Hepatic stellate cell (primary cell): ENCODE measurements at regions not wholly inside any gene's neighbourhood (a gene's known extent, or its start where the extent isn't known, plus 50 kb on each side); places are given as distances from the start of the nearest gene placed in this dataset.

Experiments
- DNase-seq: peaks from one replicate; pipeline ENCODE4 v3.0.0; 2011; ENCODE audit warnings: low spot score

DNA sequence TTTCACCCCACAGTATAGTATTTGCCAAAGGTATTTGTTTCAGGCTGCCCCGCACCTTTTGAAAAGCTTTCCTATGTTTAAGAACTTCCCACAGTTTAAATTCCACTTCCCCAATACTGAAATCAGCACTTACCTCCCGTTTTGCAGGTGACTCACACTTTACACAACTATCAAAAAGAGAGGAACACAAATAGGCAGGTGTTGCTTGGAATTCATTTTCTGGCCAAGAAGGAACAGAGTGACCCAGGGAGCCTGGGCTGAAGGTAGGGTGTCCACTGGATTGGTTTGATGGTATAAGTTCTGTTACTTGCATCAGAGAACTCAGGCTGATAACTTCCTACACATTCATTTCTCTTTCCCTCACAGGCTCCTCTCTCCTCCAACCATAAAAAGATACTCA is 60.1 kb upstream of the SLC30A5 start:
- DNase-seq: no peak

DNA sequence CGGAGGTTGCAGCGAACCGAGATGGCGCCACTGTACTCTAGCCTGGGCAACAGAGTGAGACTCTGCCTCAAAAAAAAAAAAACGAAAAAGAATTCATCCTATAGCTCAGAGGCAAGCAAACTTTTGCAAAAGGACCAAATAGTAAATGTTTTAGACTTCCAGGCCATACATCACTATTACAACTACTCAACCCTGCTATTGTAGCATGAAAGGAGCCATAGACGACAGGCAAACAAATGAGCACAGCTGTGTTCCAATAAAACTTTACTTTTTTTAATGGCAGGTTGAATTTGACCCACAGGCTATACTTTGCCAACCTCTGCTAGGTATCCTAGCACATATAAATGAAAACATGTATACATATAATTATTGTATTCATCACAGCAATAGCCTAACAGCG is 58.9 kb upstream of the SLC30A5 start:
- DNase-seq: no peak

DNA sequence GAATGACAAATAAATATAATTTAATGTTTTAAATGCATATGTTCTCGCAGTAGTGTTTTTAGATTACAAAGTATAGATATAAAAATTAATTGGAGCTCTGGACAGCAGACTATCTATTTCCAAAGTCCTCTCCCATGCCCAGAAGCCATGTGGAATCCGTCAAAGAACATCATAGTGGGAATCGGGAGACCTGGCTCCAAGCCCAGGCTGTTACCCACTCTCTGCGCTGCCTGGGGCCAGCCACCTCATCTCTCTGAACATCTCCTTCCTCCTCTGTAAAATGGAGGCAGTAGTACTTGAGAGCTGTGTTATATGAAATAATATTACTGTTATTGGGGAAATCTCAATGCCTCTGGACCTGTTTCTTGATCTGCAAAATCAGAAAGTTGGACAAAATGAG is 58.1 kb upstream of the SLC30A5 start:
- no peak for DNase-seq

DNA sequence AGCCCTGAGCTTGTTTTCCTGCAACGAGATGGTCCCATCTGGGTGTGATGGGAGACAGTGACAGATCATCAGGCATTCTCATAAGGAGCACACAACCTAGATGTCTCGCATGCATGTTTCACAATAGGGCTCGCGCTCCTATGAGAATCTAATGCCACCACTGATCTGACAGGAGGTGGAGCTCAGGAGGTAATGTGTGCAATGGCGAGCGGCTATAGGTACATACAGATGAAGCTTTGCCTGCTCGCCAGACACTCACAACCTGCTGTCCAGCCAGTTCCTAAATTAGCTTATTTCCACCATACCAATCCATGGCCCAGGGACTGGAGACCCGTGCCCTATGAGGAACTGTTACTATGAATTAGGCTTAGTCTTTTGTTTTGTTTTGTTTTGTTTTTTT is 55.3 kb upstream of the SLC30A5 start:
- DNase-seq: no peak

DNA sequence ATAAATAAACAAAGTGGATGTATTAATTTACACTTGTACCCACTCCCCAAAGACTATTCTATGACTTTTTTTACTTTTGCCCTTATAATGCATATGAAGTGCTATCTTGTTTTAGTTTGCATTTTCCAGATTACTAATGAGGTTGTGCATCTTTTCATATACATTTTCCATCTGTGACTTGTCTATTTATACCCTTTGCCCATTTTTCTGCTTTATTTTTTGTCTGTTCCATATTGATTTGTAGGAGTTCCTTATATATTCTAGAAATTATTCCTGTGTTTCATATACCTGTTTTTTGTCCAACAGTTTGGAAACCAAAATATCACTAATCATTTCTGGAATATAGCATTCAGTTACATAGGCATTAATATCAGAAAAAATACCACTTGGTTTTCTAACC is 54.0 kb upstream of the SLC30A5 start:
- no peak for DNase-seq

DNA sequence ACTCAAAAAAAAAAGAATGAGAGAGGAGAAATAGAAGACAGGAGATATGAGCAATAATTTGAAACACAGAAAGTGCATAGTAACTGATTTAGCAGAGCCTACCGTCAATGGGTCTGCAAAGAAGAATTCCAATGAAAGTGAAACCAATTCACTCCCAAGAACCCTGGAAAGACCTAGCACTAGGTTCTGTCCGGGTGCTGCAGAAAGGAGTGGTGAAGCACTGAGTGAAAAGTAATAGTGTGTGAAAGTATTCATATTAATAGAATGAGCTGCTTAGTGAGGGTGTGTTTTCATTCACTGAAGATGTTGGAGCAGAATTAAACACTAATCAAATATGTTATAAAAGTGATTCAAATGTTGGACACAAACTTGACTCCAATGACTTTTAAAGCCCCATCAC is 51.3 kb upstream of the SLC30A5 start:
- DNase-seq: no peak

DNA sequence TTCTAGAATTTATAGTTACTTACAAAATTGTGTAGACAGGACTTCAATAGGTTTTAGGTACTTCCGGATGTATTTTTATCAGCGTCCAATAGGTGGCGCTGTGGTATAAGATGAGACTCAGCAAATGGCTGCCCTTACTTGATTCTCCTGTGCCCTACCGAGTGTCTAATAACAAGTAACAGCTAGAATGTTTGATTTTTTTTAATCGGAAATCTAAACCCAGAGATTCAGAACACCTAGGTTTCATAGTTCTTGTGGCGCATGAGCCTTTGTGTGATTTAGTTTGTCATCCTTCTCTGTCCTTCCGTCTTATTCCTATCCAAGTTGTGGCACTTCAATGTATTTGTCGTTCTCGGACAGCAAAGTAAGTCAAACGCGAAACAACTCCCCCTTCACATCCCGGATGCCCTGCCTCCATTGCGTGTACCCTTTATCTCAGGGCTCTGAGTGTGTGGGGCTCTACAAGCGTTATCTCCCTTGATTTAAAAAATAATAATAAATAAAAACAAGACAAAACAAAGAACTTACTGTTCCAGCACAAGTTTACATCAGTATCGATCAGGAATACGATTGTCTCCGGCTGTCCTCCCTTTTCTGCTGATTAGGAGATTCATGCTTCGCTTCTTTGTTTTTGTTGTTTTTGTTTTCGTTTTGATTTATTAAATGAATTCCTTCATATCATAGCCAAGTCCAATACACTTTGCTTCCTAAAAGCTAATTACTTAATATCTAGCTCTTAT is 50.7 kb upstream of the SLC30A5 start:
- DNase-seq: peak; percentile 71

DNA sequence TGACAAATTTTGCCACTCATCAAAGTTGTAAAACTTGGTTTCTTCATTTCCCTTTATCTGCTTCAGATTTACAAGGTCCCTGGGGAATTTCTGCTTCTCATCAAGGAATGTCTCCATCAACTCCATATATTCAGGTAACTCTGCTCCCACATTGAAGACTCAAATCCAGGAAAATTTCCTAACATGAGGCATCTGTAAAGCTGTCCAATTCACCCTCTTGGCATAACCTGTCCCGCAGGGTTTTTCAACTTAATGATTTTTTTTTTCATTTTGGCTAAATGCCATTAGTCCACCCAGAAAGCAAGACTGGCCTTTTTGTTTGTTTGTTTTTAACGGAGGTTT is 50.2 kb upstream of the SLC30A5 start:
- DNase-seq: no peak
